Parathyroid adenoma (tissue), 2 donors: ENCODE measurements at regions not wholly inside any gene's neighbourhood (a gene's known extent, or its start where the extent isn't known, plus 50 kb on each side); places are given as distances from the start of the nearest gene placed in this dataset.

ENCODE experiments used
- H2AFZ ChIP-seq: fragments of 300-600 bp; sonication (generic); one replicate; pipeline ENCODE4 v1.7.0; 2017; ENCODE audit warnings: antibody characterized with exemption, mild to moderate bottlenecking
- H3K27ac ChIP-seq: fragments of 300-600 bp; sonication (generic); one replicate; pipeline ENCODE4 v1.7.0; 2017
- H3K27me3 ChIP-seq: fragments of 300-600 bp; sonication (generic); one replicate; pipeline ENCODE4 v1.7.0; 2017; ENCODE audit warnings: low read length; ENCODE audit not compliant: control insufficient read depth, insufficient read depth
- H3K36me3 ChIP-seq: fragments of 300-600 bp; sonication (generic); one replicate; pipeline ENCODE4 v1.7.0; 2017; ENCODE audit warnings: low read length; ENCODE audit not compliant: control insufficient read depth, insufficient read depth
- H3K4me1 ChIP-seq: fragments of 300-600 bp; sonication (generic); one replicate; pipeline ENCODE4 v1.7.0; 2017; ENCODE audit warnings: control low read depth
- H3K4me2 ChIP-seq: fragments of 300-600 bp; sonication (generic); one replicate; pipeline ENCODE4 v1.7.0; 2017; ENCODE audit warnings: low read length
- H3K4me3 ChIP-seq: fragments of 300-600 bp; sonication (generic); one replicate; pipeline ENCODE4 v1.7.0; 2017; ENCODE audit warnings: low read depth, low read length
- H3K79me2 ChIP-seq: fragments of 300-600 bp; sonication (generic); one replicate; pipeline ENCODE4 v1.7.0; 2017; ENCODE audit warnings: control low read depth
- H3K9ac ChIP-seq: fragments of 300-600 bp; sonication (generic); one replicate; pipeline ENCODE4 v1.7.0; 2017; ENCODE audit warnings: mild to moderate bottlenecking
- H3K9me3 ChIP-seq: fragments of 300-600 bp; sonication (generic); one replicate; pipeline ENCODE4 v1.7.0; 2017; ENCODE audit warnings: low read length; ENCODE audit not compliant: control insufficient read depth
- TF ChIP-seq, protein P1 (sequence below): fragments of 300-600 bp; sonication (generic); IDR thresholded peaks from one replicate; pipeline ENCODE4 v1.7.0; 2017; ENCODE audit warnings: antibody characterized with exemption, mild to moderate bottlenecking
- donor health status: primary hyperparathyroidism.

DNA sequence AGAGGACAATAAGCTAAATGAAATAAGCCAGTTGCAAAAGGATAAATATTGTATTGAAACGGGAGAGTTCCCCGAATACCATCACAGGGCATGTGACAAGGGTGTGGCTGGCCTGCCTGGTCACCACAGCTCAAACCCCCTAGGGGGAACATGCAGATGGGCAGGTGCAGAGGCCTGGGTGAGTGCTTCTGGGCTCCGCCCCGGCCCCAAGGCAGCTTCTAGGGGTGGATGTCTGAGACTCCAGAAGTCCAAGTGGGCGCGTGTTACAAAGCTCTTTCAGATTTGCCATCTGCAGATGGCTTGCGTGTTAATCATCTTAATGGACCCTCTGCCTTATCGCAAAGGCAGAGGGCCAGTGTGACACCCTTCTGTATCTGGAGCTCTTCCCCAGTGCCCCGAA is 559.2 kb upstream of the IMPG1 start:
- Histone ChIP-seq H3K4me1 (no peaks in the 10 kb centered on the region), H3K36me3 (no peaks in the 10 kb centered on the region), H2AFZ (no peak overlapping the region), H3K4me2 (no peak overlapping the region), H3K27me3 (no peaks in the 10 kb centered on the region), H3K9ac (no peak overlapping the region), H3K4me3 (no peak overlapping the region), H3K9me3 (no peaks in the 10 kb centered on the region), H3K79me2 (no peaks in the 10 kb centered on the region), H3K27ac (no peak overlapping the region)
- TF ChIP-seq, protein P1, sequence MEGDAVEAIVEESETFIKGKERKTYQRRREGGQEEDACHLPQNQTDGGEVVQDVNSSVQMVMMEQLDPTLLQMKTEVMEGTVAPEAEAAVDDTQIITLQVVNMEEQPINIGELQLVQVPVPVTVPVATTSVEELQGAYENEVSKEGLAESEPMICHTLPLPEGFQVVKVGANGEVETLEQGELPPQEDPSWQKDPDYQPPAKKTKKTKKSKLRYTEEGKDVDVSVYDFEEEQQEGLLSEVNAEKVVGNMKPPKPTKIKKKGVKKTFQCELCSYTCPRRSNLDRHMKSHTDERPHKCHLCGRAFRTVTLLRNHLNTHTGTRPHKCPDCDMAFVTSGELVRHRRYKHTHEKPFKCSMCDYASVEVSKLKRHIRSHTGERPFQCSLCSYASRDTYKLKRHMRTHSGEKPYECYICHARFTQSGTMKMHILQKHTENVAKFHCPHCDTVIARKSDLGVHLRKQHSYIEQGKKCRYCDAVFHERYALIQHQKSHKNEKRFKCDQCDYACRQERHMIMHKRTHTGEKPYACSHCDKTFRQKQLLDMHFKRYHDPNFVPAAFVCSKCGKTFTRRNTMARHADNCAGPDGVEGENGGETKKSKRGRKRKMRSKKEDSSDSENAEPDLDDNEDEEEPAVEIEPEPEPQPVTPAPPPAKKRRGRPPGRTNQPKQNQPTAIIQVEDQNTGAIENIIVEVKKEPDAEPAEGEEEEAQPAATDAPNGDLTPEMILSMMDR = no peak

DNA sequence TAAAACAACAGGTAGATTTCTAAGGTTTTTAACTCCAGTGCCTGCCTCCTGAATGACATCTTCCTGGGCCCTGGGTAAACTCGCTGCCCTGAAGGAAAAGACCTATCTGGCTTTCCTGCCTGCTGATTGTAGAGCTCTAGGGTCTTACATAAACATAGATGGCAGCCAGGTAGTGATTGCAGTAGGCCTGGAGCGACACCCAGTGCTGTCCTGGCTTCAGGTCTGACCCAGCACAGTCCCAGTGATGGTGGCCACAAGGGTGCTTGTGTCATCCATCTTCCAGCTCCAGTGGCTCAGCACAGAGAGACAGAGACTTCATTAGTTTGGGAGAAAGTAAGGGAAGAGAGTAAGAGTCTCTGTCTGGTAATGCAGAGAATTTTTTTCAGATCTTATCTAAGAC is 542.9 kb upstream of the IMPG1 start:
- Histone ChIP-seq H3K27ac (no peak overlapping the region), H3K27me3 (no peaks in the 10 kb centered on the region), H2AFZ (no peak overlapping the region), H3K9ac (no peak overlapping the region), H3K4me1 (no peaks in the 10 kb centered on the region), H3K9me3 (no peaks in the 10 kb centered on the region), H3K79me2 (no peaks in the 10 kb centered on the region), H3K4me2 (no peak overlapping the region), H3K36me3 (no peaks in the 10 kb centered on the region), H3K4me3 (no peak overlapping the region)
- TF ChIP-seq, protein P1 = no peak

DNA sequence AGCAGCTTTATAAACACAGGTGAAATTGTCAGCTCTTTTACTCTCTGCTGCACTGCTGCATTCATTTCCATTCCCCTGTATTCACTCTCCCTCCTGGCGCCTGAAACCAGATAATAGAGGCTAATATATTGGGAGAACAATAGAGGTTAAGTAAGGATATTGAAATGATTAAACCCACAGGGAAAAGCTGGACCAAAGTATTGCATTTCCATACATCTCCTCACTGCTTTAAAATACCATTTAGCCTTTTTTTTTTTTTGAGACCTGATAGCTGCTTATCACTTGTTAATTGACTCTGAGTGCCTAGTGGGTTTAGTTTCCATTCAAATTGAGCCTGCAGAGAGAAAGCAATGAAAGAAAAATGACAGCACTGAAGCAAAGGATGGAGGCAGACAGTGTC is 540.5 kb upstream of the IMPG1 start:
- H3K36me3 ChIP-seq = no peaks in the 10 kb centered on the region
- no peaks in the 10 kb centered on the region for H3K79me2 ChIP-seq
- H3K9me3 ChIP-seq = no peaks in the 10 kb centered on the region
- H2AFZ ChIP-seq = no peak overlapping the region
- TF ChIP-seq, protein P1 = no peak
- H3K4me3 ChIP-seq = no peak overlapping the region
- H3K9ac ChIP-seq = no peak overlapping the region
- H3K27ac ChIP-seq = no peak overlapping the region
- H3K4me1 ChIP-seq = no peaks in the 10 kb centered on the region
- no peak overlapping the region for H3K4me2 ChIP-seq
- no peaks in the 10 kb centered on the region for H3K27me3 ChIP-seq

- Histone ChIP-seq H3K9me3 (no peaks in the 10 kb centered on the region), H3K27ac (no peak overlapping the region), H2AFZ (no peak overlapping the region), H3K79me2 (no peaks in the 10 kb centered on the region), H3K4me1 (no peaks in the 10 kb centered on the region), H3K36me3 (no peaks in the 10 kb centered on the region), H3K4me3 (no peak overlapping the region), H3K27me3 (no peaks in the 10 kb centered on the region), H3K9ac (no peak overlapping the region), H3K4me2 (no peak overlapping the region)
- TF ChIP-seq, protein P1 = no peak
Observed at GRCh38 chr6:76609160-76609559, 536.7 kb upstream of the IMPG1 start.

GRCh38 chr6:76594109-76594508 is 521.6 kb upstream of the IMPG1 start:
- no peak overlapping the region for H3K9ac ChIP-seq
- no peak overlapping the region for H3K4me2 ChIP-seq
- no peaks in the 10 kb centered on the region for H3K79me2 ChIP-seq
- H3K4me1 ChIP-seq = no peaks in the 10 kb centered on the region
- H3K9me3 ChIP-seq = no peaks in the 10 kb centered on the region
- H3K27ac ChIP-seq = no peak overlapping the region
- no peaks in the 10 kb centered on the region for H3K36me3 ChIP-seq
- TF ChIP-seq, protein P1 = no peak
- no peaks in the 10 kb centered on the region for H3K27me3 ChIP-seq
- H3K4me3 ChIP-seq = no peak overlapping the region
- H2AFZ ChIP-seq = no peak overlapping the region
